Activated T-cell treated with anti-CD3 and anti-CD28 coated beads, Interleukin-2, amount 50 U/mL, for 24 hours (primary cell): ENCODE measurements at regions not wholly inside any gene's neighbourhood (a gene's known extent, or its start where the extent isn't known, plus 50 kb on each side); places are given as distances from the start of the nearest gene placed in this dataset.
"Not testable (repeated sequence)": the region's sequence is repeated elsewhere in the genome, so short reads cannot be mapped to it uniquely, and the experiment has no call there.

Experiments used
- DNase-seq: peaks from one replicate; pipeline ENCODE4 v3.0.0-alpha.2; 2020
- H3K27ac Mint-ChIP-seq: 2 replicates; pipeline ENCODE4 v1.8.0; 2020; ENCODE audit warnings: mild to moderate bottlenecking, mixed read lengths
- H3K27me3 Mint-ChIP-seq: 2 replicates; pipeline ENCODE4 v1.8.0; 2020; ENCODE audit warnings: mixed read lengths
- H3K36me3 Mint-ChIP-seq: 2 replicates; pipeline ENCODE4 v1.8.0; 2020; ENCODE audit warnings: low read depth, mixed read lengths
- H3K4me1 Mint-ChIP-seq: 2 replicates; pipeline ENCODE4 v1.8.0; 2020; ENCODE audit warnings: low read depth, mixed read lengths
- H3K4me3 Mint-ChIP-seq: 2 replicates; pipeline ENCODE4 v1.8.0; 2020; ENCODE audit warnings: mild to moderate bottlenecking, moderate library complexity, mixed read lengths
- H3K9me3 Mint-ChIP-seq: 2 replicates; pipeline ENCODE4 v1.8.0; 2020; ENCODE audit warnings: mixed read lengths

- Mint-ChIP-seq H3K27me3 (peaks cover 2% of the 10 kb centered on the region), H3K4me3 (no peak overlapping the region), H3K27ac (no peak overlapping the region), H3K36me3 (no peaks in the 10 kb centered on the region), H3K4me1 (no peaks in the 10 kb centered on the region), H3K9me3 (no peaks in the 10 kb centered on the region)
- no peak for DNase-seq
Measured at GRCh38 chr10:121317374-121317773, 280.9 kb downstream of the FGFR2 start.

DNA sequence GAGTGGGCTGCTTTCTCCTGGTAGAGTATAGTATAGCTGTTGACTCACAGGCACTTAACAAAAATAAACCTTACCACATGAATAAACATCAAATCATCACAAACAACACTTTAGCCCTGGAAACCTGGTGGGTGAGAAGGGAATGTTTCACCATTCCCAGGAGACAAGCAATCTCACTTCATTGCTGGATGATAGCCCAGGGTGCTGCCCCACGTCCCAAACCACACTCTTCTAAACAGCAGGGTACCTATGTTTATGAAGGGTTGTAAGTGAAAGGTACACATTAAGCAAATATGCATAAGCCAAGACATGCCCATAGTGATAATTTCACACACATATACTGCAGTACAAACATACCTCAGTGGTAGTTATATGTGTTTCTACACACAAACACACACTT lies 276.2 kb downstream of the FGFR2 start:
- H3K9me3 Mint-ChIP-seq, result no peaks in the 10 kb centered on the region
- no peaks in the 10 kb centered on the region for H3K36me3 Mint-ChIP-seq

GRCh38 chr10:121322776-121323175 lies 275.5 kb downstream of the FGFR2 start:
- Mint-ChIP-seq H3K4me1 (no peaks in the 10 kb centered on the region), H3K27ac (no peak overlapping the region), H3K4me3 (no peak overlapping the region), H3K36me3 (no peaks in the 10 kb centered on the region), H3K9me3 (peaks cover 2% of the 10 kb centered on the region), H3K27me3 (peaks cover 2% of the 10 kb centered on the region)
- no peak for DNase-seq

More for the DNA sequence above, 276.2 kb downstream of the FGFR2 start:
- no peak for DNase-seq
- H3K4me3 Mint-ChIP-seq, result no peak overlapping the region
- H3K4me1 Mint-ChIP-seq, result no peaks in the 10 kb centered on the region
- peaks cover 2% of the 10 kb centered on the region for H3K27me3 Mint-ChIP-seq
- H3K27ac Mint-ChIP-seq, result no peak overlapping the region

- Mint-ChIP-seq H3K4me3 (no peak overlapping the region), H3K36me3 (no peaks in the 10 kb centered on the region), H3K27me3 (peaks cover 2% of the 10 kb centered on the region), H3K4me1 (no peaks in the 10 kb centered on the region), H3K9me3 (peaks cover 2% of the 10 kb centered on the region), H3K27ac (no peak overlapping the region)
- no peak for DNase-seq
Measured at GRCh38 chr10:121323443-121323842, 274.8 kb downstream of the FGFR2 start.

DNA sequence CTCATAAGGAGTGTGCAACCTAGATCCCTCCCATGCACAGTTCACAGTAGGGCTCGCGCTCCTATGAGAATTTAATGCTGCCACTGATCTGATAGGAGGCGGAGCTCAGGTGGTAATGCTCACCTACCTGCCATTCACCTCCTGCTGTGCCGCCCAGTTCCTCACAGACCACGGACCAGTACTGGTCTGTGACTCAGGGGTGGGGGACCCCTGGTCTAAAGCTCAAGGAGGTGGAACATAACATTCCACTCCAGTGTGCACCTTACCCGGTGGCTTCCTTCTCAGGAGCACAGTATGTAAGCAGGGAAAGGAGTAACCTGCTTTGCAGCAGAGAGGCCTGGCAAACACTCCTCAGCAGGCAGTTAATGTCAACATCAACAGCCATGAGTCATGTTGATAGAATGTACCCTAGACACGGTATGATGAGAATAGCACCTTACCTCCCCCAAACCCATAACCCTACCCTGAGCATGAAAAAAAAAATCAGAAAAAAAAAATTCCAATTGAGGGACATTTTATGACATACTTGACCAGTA lies 273.5 kb downstream of the FGFR2 start:
- peaks cover 2% of the 10 kb centered on the region for H3K9me3 Mint-ChIP-seq
- no peaks in the 10 kb centered on the region for H3K4me1 Mint-ChIP-seq
- H3K27me3 Mint-ChIP-seq, result peaks cover 2% of the 10 kb centered on the region
- H3K4me3 Mint-ChIP-seq, result no peak overlapping the region
- no peak overlapping the region for H3K27ac Mint-ChIP-seq
- DNase-seq, result no peak
- no peaks in the 10 kb centered on the region for H3K36me3 Mint-ChIP-seq

DNA sequence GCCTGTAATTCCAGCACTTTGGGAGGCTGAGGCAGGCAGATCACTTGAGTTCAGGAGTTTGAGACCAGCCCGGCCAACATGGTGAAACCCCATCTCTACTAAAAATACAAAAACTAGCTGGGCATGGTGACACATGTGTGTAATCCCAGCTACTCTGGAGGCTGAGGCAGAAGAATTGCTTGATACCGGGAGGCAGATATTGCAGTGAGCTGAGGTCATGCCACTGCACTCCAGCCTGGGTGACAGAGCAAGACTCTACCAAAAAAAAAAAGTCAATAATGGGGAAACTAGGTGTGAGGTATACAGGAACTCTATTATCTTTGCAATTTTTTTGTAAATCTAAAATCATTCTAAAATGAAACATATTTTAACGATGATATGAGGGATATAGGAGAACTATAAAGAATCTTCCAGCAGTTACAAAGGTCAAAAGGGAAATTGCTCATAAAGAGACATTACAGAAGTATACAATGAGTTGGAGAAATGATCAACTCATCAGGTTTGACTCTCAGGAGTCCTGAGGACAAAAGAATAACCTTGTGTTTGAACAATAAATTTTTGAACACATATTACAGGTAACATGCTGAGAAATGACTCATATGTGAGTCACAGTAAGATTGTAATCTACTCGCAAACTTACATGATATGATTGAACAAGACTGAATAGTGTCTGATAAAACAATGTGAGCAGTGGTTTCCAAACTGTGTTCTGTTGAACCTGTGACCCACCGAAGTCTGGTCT lies 272.6 kb downstream of the FGFR2 start:
- peaks cover 2% of the 10 kb centered on the region for H3K27me3 Mint-ChIP-seq
- DNase-seq, result no peak

GRCh38 chr10:121326905-121327304 lies 271.3 kb downstream of the FGFR2 start:
- no peaks in the 10 kb centered on the region for H3K36me3 Mint-ChIP-seq
- H3K4me1 Mint-ChIP-seq, result no peaks in the 10 kb centered on the region
- no peak overlapping the region for H3K4me3 Mint-ChIP-seq
- H3K9me3 Mint-ChIP-seq, result peaks cover 2% of the 10 kb centered on the region
- H3K27me3 Mint-ChIP-seq, result peaks cover 3% of the 10 kb centered on the region
- H3K27ac Mint-ChIP-seq, result no peak overlapping the region
- no peak for DNase-seq

More for the DNA sequence above, 272.6 kb downstream of the FGFR2 start:
- no peak overlapping the region for H3K4me3 Mint-ChIP-seq
- no peaks in the 10 kb centered on the region for H3K4me1 Mint-ChIP-seq
- H3K36me3 Mint-ChIP-seq, result no peaks in the 10 kb centered on the region
- H3K27ac Mint-ChIP-seq, result no peak overlapping the region
- peaks cover 2% of the 10 kb centered on the region for H3K9me3 Mint-ChIP-seq

GRCh38 chr10:121327727-121328126 lies 270.5 kb downstream of the FGFR2 start:
- DNase-seq, result no peak
- Mint-ChIP-seq H3K4me1 (no peaks in the 10 kb centered on the region), H3K9me3 (peaks cover 2% of the 10 kb centered on the region), H3K36me3 (no peaks in the 10 kb centered on the region), H3K27me3 (peaks cover 3% of the 10 kb centered on the region), H3K4me3 (no peak overlapping the region), H3K27ac (no peak overlapping the region)

DNA sequence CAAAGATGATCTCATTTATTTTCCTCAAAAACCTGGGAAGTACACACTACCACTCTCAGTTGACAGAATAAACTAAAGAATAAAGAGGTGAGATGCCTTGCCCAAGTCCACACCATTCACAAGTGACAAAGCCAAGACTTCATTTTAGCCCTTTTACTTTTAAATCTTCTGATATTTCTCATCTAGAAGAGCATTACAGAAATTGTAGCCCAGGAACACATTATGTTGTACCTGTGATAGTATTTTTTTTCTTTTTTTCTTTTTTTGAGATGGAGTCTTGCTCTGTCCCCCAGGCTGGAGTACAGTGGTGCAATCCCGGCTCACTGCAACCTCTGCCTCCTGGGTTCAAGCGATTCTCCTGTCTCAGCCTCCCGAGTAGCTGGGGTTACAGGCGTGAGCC lies 268.6 kb downstream of the FGFR2 start:
- H3K36me3 Mint-ChIP-seq, H3K4me3 Mint-ChIP-seq, DNase-seq, H3K9me3 Mint-ChIP-seq, H3K27me3 Mint-ChIP-seq, H3K4me1 Mint-ChIP-seq, H3K27ac Mint-ChIP-seq: not testable (repeated sequence)

DNA sequence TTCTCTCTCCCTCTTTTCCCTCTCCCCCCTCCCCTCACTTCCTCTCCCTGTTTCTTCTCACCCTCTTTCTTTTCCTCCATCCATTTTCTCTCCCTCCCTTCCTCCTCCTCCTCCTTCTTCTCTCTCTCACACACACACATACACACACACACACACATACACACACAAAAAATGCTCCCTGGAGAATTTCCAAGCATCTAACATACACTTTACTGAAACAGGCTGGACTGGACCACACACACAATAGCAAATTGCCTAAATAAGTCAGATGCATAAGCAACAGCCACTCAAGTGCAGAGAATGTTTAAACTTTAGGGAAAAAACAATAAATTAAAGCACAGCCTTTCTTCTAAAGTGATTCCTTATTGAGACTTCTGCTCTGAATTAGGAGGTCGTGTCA lies 267.7 kb downstream of the FGFR2 start:
- Mint-ChIP-seq H3K4me1 (no peaks in the 10 kb centered on the region), H3K36me3 (no peaks in the 10 kb centered on the region), H3K27me3 (peaks cover 3% of the 10 kb centered on the region), H3K4me3 (no peak overlapping the region), H3K27ac (no peak overlapping the region), H3K9me3 (peaks cover 2% of the 10 kb centered on the region)
- DNase-seq, result no peak

GRCh38 chr10:121332353-121332752 lies 265.9 kb downstream of the FGFR2 start:
- peaks cover 3% of the 10 kb centered on the region for H3K27me3 Mint-ChIP-seq
- H3K4me1 Mint-ChIP-seq, result no peaks in the 10 kb centered on the region
- no peak for DNase-seq
- H3K4me3 Mint-ChIP-seq, result no peak overlapping the region
- H3K36me3 Mint-ChIP-seq, result no peaks in the 10 kb centered on the region
- H3K9me3 Mint-ChIP-seq, result peaks cover 2% of the 10 kb centered on the region
- H3K27ac Mint-ChIP-seq, result no peak overlapping the region

GRCh38 chr10:121332829-121333765 lies 265.1 kb downstream of the FGFR2 start:
- H3K27ac Mint-ChIP-seq, result no peak overlapping the region
- H3K4me1 Mint-ChIP-seq, result no peaks in the 10 kb centered on the region
- peaks cover 3% of the 10 kb centered on the region for H3K27me3 Mint-ChIP-seq
- no peaks in the 10 kb centered on the region for H3K36me3 Mint-ChIP-seq
- H3K9me3 Mint-ChIP-seq, result no peaks in the 10 kb centered on the region
- DNase-seq, result no peak
- no peak overlapping the region for H3K4me3 Mint-ChIP-seq

DNA sequence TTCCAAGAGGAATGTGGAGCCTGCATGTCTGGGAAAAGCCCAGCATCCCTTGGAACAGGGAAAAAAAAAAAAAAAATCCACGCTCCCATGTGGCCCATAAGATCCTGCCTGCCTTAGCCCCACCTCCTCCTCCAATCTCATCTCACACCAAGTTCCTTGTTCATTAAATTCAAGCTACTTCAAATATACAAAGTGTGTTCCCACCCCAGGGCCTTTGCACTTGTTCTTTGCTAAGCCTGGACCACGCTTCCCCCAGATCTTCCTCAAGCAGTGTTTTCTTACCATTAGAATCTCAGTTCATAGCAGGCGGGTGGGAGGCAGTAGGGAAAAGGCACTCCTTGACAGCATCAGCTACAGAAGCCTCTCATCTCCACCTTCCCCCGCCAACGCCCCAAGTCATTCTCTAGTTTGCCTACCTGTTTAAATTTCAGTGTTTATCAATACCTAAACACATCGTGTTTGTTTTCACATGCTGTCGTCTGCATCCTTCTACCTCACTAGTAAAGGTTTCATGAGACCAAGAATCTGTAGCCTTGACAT lies 262.8 kb downstream of the FGFR2 start:
- Mint-ChIP-seq H3K9me3 (no peaks in the 10 kb centered on the region), H3K36me3 (no peaks in the 10 kb centered on the region), H3K27ac (no peak overlapping the region), H3K27me3 (peaks cover 3% of the 10 kb centered on the region), H3K4me1 (no peaks in the 10 kb centered on the region), H3K4me3 (no peak overlapping the region)
- no peak for DNase-seq

GRCh38 chr10:121337427-121337826 lies 260.8 kb downstream of the FGFR2 start:
- H3K4me3 Mint-ChIP-seq, result no peak overlapping the region
- no peak overlapping the region for H3K27ac Mint-ChIP-seq
- DNase-seq, result no peak
- no peaks in the 10 kb centered on the region for H3K4me1 Mint-ChIP-seq
- H3K36me3 Mint-ChIP-seq, result no peaks in the 10 kb centered on the region
- H3K27me3 Mint-ChIP-seq, result no peaks in the 10 kb centered on the region
- peaks cover 4% of the 10 kb centered on the region for H3K9me3 Mint-ChIP-seq
